Ramos (cell line): ENCODE measurements at regions not wholly inside any gene's neighbourhood (a gene's known extent, or its start where the extent isn't known, plus 50 kb on each side); places are given as distances from the start of the nearest gene placed in this dataset.
"Not testable (repeated sequence)": the region's sequence is repeated elsewhere in the genome, so short reads cannot be mapped to it uniquely, and the experiment has no call there.

Source experiments
- in situ Hi-C: fragments of 300-500 bp; cut with MboI; formaldehyde crosslinking; loops from one replicate; pipeline ENCODE4 v1.14.3; 2022; ENCODE audit warnings: low sequenced_read_pairs; ENCODE audit not compliant: unreplicated experiment

GRCh38 chr13:90032313-90032712 is 1315.2 kb upstream of the MIR17HG start:
- in situ Hi-C loops: no loop called here

GRCh38 chr13:90032841-90033493 is 1314.5 kb upstream of the MIR17HG start:
- in situ Hi-C loops: no loop called here

- in situ Hi-C loops: no loop called here
Observed at GRCh38 chr13:90039516-90039915, 1308.0 kb upstream of the MIR17HG start.

- in situ Hi-C loops: no loop called here
Observed at GRCh38 chr13:90047600-90047999, 1299.9 kb upstream of the MIR17HG start.

GRCh38 chr13:90049989-90050671 is 1297.4 kb upstream of the MIR17HG start:
- in situ Hi-C loops: no loop called here

- in situ Hi-C loops: no loop called here
Observed at GRCh38 chr13:90055121-90055520, 1292.4 kb upstream of the MIR17HG start.

GRCh38 chr13:90055760-90056159 is 1291.7 kb upstream of the MIR17HG start:
- in situ Hi-C loops: no loop called here

- in situ Hi-C loops: not testable (repeated sequence)
Observed at GRCh38 chr13:90064226-90064625, 1283.3 kb upstream of the MIR17HG start.

- in situ Hi-C loops: no loop called here
Observed at GRCh38 chr13:90068658-90069057, 1278.8 kb upstream of the MIR17HG start.

GRCh38 chr13:90070362-90070761 is 1277.1 kb upstream of the MIR17HG start:
- in situ Hi-C loops: no loop called here

- in situ Hi-C loops: no loop called here
Observed at GRCh38 chr13:90070837-90071525, 1276.5 kb upstream of the MIR17HG start.

- in situ Hi-C loops: no loop called here
Observed at GRCh38 chr13:90084684-90085290, 1262.7 kb upstream of the MIR17HG start.

GRCh38 chr13:90089051-90089450 is 1258.4 kb upstream of the MIR17HG start:
- in situ Hi-C loops: no loop called here

GRCh38 chr13:90091611-90092010 is 1255.9 kb upstream of the MIR17HG start:
- in situ Hi-C loops: no loop called here

- in situ Hi-C loops: no loop called here
Observed at GRCh38 chr13:90094357-90094756, 1253.1 kb upstream of the MIR17HG start.

GRCh38 chr13:90098577-90098976 is 1248.9 kb upstream of the MIR17HG start:
- in situ Hi-C loops: no loop called here

- in situ Hi-C loops: no loop called here
Observed at GRCh38 chr13:90099847-90100246, 1247.6 kb upstream of the MIR17HG start.

- in situ Hi-C loops: no loop called here
Observed at GRCh38 chr13:90103099-90103784, 1244.2 kb upstream of the MIR17HG start.

- in situ Hi-C loops: no loop called here
Observed at GRCh38 chr13:90104764-90105163, 1242.7 kb upstream of the MIR17HG start.

- in situ Hi-C loops: no loop called here
Observed at GRCh38 chr13:90105276-90105675, 1242.2 kb upstream of the MIR17HG start.
